Mesendoderm (in vitro differentiated cells): ENCODE measurements at regions not wholly inside any gene's neighbourhood (a gene's known extent, or its start where the extent isn't known, plus 50 kb on each side); places are given as distances from the start of the nearest gene placed in this dataset.

ENCODE experiments used
- DNase-seq: peaks from one replicate; pipeline ENCODE4 v3.0.0; 2013
- H2AK5ac ChIP-seq: 2 replicates; pipeline ENCODE4 v1.6.1; 2013; ENCODE audit warnings: low read length, inconsistent platforms
- H2BK120ac ChIP-seq: 2 replicates; pipeline ENCODE4 v1.6.1; 2013; ENCODE audit warnings: low read depth, mild to moderate bottlenecking, low read length, moderate library complexity, mixed read lengths
- H2BK15ac ChIP-seq: replicated peaks from 2 replicates; pipeline ENCODE4 v1.6.1; 2013; ENCODE audit warnings: low read depth, mild to moderate bottlenecking, moderate library complexity
- H2BK5ac ChIP-seq: 2 replicates; pipeline ENCODE4 v1.6.1; 2013; ENCODE audit warnings: low read length, inconsistent platforms
- H3K18ac ChIP-seq: 2 replicates; pipeline ENCODE4 v1.6.1; 2013; ENCODE audit warnings: mild to moderate bottlenecking, low read length, mixed read lengths
- H3K23ac ChIP-seq: one replicate; pipeline ENCODE4 v1.6.1; 2013; ENCODE audit warnings: low read length
- H3K27ac ChIP-seq: 2 replicates; pipeline ENCODE4 v1.5.1; 2013; ENCODE audit warnings: low read depth, mild to moderate bottlenecking, inconsistent platforms, low read length, moderate library complexity
- H3K27me3 ChIP-seq: 2 replicates; pipeline ENCODE4 v1.6.1; 2013; ENCODE audit warnings: low read length, control low read depth, mild to moderate bottlenecking, inconsistent platforms; ENCODE audit not compliant: insufficient read depth, poor library complexity
- H3K36me3 ChIP-seq: 2 replicates; pipeline ENCODE4 v1.6.1; 2013; ENCODE audit warnings: low read length, inconsistent platforms; ENCODE audit not compliant: control insufficient read depth, insufficient read depth
- H3K4ac ChIP-seq: one replicate; pipeline ENCODE4 v1.6.1; 2013; ENCODE audit warnings: low read depth, mild to moderate bottlenecking, low read length, moderate library complexity
- H3K4me1 ChIP-seq: 2 replicates; pipeline ENCODE4 v1.6.1; 2013; ENCODE audit warnings: low read depth, low read length, inconsistent platforms; ENCODE audit not compliant: control insufficient read depth
- H3K4me2 ChIP-seq: 2 replicates; pipeline ENCODE4 v1.6.1; 2013; ENCODE audit warnings: low read length
- H3K4me3 ChIP-seq: 2 replicates; pipeline ENCODE4 v1.5.1; 2013; ENCODE audit warnings: mild to moderate bottlenecking, low read length
- H3K56ac ChIP-seq: one replicate; pipeline ENCODE4 v1.6.1; 2013; ENCODE audit warnings: low read length
- H3K79me1 ChIP-seq: 2 replicates; pipeline ENCODE4 v1.6.1; 2013; ENCODE audit warnings: low read length, inconsistent platforms
- H3K79me2 ChIP-seq: 2 replicates; pipeline ENCODE4 v1.6.1; 2013; ENCODE audit warnings: mild to moderate bottlenecking, low read length; ENCODE audit not compliant: control insufficient read depth, insufficient read depth
- H3K9ac ChIP-seq: 2 replicates; pipeline ENCODE4 v1.6.1; 2013; ENCODE audit warnings: low read length, inconsistent platforms
- H4K5ac ChIP-seq: one replicate; pipeline ENCODE4 v1.6.1; 2013; ENCODE audit warnings: low read length
- H4K8ac ChIP-seq: one replicate; pipeline ENCODE4 v1.6.1; 2013; ENCODE audit warnings: low read depth, mild to moderate bottlenecking, control low read depth, low read length, moderate library complexity
- WGBS: extraction: QIAGEN DNeasy Blood & Tissue Kit; methylation state at CpG from one replicate; pipeline ENCODE4 v1.1.7; 2013; ENCODE audit warnings: low lambda C conversion rate, missing lambda C conversion rate; ENCODE audit not compliant: insufficient coverage; ENCODE audit errors: extremely low coverage; 5-methylcytosine and 5-hydroxymethylcytosine counted together

DNA sequence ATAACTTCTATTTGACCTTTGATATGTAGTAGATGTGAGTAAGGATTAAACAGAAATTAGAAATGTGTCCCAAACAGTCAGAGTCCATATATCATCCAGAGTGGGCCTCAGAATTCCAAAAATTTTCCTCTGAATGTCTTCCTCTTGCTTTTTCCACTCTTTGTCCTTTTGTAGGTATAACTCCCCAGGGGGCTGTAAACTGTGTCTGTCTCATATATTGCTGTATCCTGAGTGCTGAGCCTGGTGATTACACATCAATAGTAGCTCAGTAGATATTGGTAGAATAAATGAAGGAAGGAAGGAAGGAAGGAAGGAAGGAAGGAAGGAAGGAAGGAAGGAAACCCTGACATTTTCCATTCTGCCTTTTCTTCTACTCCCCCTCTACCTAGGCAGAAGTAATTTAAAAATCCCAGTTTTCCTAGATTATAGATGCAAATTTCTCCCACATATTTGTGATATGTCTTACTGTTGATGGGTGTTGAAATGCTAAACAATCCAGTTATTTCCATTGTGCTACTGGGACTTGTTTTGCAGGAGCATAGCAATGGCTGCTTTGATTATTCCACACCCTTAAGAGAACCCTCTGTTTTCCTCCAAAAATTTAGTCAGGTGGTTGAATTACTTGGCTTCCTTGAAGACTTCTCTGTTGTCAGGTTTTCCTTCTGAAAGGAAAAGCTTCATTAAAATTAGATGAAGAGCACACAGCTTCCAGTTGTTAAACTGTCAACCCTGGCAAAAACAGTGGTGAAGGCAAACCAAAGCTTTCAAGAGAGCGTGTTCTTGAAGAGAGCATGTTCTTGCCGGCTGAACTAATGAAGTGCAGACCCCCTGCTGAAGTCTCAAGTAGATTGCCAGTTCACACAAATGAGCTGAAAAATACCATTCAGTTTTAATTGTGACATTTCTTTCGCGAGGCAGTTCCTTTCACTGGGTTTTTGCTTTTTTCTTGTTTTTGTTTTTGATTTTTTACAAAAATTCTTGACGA, 147.8 kb downstream of the KCNE4 start:
- H4K8ac ChIP-seq = no peak overlapping the region
- H3K23ac ChIP-seq = no peak overlapping the region
- H3K4me3 ChIP-seq = no peak overlapping the region

DNA sequence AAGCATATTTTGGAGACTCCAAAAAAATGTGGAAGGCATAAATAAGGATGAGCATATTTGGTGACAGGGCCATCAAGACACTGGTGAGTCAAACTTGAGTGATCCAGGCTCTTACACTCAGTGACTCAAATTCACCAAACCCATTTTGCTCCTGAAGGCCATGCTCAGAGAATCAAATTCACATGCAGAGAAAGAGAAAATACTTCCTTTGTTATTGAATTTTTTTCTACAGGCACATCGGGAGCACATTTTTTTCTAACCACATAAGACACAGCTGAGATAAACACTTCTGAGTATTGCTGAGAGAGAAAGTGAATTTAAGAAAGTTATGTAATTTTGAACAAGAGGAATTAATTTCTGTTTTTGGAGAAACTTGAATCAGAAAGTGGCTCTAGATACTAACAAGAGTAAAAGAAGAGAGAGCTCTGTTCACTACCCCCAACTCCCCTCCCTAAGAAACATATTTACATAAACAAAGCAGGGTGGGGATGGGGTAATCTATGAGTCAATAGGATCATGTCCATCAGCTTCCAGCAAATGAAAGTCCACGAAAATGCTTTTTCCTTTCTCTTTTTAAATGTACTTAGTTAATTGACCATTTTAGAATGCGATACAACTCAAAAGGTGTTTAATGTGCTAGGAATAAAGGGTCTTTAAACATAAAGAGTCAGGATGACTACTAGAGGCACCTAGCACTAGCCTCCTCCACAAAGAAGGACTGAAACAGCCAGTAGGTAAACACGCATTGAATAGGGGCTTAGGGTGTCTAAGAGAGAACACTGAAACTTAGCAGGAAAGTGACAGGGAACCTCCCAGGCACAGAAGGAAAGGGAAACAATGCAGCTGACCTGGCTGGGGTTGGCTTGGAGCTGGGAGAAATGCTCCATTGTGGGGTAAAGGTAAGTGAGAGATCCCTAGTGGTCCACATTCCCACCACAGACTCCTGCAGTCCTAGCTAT, 152.3 kb downstream of the KCNE4 start:
- WGBS = no CpG with 5 or more reads among the region's 4 CpGs
- no peak overlapping the region for H3K4me3 ChIP-seq
- no peak overlapping the region for H3K4ac ChIP-seq
- no peaks in the 10 kb centered on the region for H3K79me2 ChIP-seq
- no peak overlapping the region for H4K8ac ChIP-seq
- H3K23ac ChIP-seq = no peak overlapping the region
- no peak overlapping the region for H3K18ac ChIP-seq
- H3K27me3 ChIP-seq = no peaks in the 10 kb centered on the region
- no peaks in the 10 kb centered on the region for H3K36me3 ChIP-seq
- H2AK5ac ChIP-seq = no peak overlapping the region
- no peak overlapping the region for H2BK15ac ChIP-seq
- no peak overlapping the region for H3K4me2 ChIP-seq
- H3K79me1 ChIP-seq = no peaks in the 10 kb centered on the region
- H3K56ac ChIP-seq = no peak overlapping the region
- no peak overlapping the region for H4K5ac ChIP-seq
- H3K4me1 ChIP-seq = no peaks in the 10 kb centered on the region
- DNase-seq = no peak
- H2BK120ac ChIP-seq = no peak overlapping the region
- H3K9ac ChIP-seq = no peak overlapping the region
- H3K27ac ChIP-seq = no peak overlapping the region
- no peak overlapping the region for H2BK5ac ChIP-seq

More for the DNA sequence above, 147.8 kb downstream of the KCNE4 start:
- Histone ChIP-seq H3K56ac (no peak overlapping the region), H3K79me2 (no peaks in the 10 kb centered on the region), H2BK5ac (no peak overlapping the region), H3K27ac (no peak overlapping the region), H2BK15ac (no peak overlapping the region), H3K27me3 (no peaks in the 10 kb centered on the region), H3K4me1 (no peaks in the 10 kb centered on the region), H3K4me2 (no peak overlapping the region), H2AK5ac (no peak overlapping the region), H2BK120ac (no peak overlapping the region), H3K18ac (no peak overlapping the region), H4K5ac (no peak overlapping the region), H3K9ac (no peak overlapping the region), H3K36me3 (no peaks in the 10 kb centered on the region), H3K4ac (no peak overlapping the region), H3K79me1 (no peaks in the 10 kb centered on the region)
- DNase-seq = no peak
- no CpG with 5 or more reads among the region's 5 CpGs for WGBS

DNA sequence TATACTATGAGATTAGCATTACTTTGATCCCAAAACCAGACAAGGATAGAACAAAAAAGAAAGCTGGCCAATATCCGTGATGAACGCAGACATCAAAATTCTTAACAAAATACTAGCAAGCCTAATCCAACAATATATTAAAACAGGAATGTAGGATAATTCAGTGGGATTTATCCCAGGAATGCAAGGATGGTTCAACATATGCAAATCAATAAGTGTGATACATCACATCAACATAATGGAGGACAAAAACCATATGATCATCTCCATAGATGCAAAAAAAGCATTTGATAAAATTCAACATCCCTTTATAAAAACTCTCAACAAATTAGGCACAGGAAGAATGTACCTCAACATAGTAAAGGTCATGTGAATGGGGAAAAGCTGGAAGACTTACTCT, 158.5 kb downstream of the KCNE4 start:
- Histone ChIP-seq H2BK15ac (no peak overlapping the region), H3K4ac (no peak overlapping the region), H2BK5ac (no peak overlapping the region), H3K79me1 (no peaks in the 10 kb centered on the region), H4K5ac (no peak overlapping the region), H3K56ac (no peak overlapping the region), H3K23ac (no peak overlapping the region), H2BK120ac (no peak overlapping the region), H3K4me1 (no peaks in the 10 kb centered on the region), H2AK5ac (no peak overlapping the region), H3K27me3 (no peaks in the 10 kb centered on the region), H3K4me3 (no peak overlapping the region), H4K8ac (no peak overlapping the region), H3K4me2 (no peak overlapping the region), H3K79me2 (no peaks in the 10 kb centered on the region), H3K9ac (no peak overlapping the region), H3K36me3 (no peaks in the 10 kb centered on the region), H3K18ac (no peak overlapping the region), H3K27ac (no peak overlapping the region)
- no CpG with 5 or more reads among the region's 2 CpGs for WGBS
- no peak for DNase-seq

DNA sequence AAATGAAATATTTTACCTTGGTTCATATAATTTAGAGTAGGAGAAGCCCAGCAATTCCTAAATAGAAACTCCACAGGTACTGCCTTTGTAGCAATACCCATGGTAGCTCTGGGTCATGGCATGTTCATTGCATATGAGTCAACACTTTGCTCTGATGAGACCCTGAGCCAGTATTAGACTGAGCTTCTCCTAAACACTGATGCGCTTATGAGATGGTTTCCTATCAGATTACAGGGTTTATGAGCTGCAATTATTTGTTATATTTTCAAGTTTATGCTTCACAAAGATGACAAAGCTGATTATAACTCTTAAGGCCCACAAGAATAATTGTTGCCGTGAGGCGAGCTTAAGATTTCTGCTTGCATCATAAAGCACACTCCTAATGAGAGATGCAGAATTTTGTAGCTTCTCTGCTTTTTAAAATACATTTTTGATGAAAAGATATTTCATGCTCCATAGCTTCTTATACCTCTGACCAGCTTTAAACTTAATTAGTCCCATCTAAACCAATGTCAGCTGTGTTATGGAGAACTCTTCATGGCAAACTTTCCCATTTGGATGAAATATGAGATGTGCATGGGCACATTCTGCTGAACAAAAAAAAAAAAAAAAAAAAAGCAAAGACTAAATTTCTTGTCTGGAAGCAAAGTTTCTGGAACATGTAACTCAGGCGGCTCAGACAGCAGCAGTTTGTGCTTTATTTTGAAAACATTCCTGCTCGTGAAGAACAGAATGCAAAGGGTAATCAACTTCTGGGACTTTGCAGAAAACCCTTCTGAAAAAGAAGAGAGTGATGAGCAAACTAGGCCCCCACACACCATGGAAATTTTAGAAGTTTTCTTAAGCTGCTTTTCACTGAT, 162.6 kb downstream of the KCNE4 start:
- Histone ChIP-seq H3K79me1 (no peaks in the 10 kb centered on the region), H2BK5ac (no peak overlapping the region), H2BK15ac (no peak overlapping the region), H3K56ac (no peak overlapping the region), H2AK5ac (no peak overlapping the region), H3K4me3 (no peak overlapping the region), H3K79me2 (no peaks in the 10 kb centered on the region), H3K18ac (no peak overlapping the region), H4K5ac (no peak overlapping the region), H3K23ac (no peak overlapping the region), H3K4me1 (no peaks in the 10 kb centered on the region), H3K36me3 (no peaks in the 10 kb centered on the region), H3K4me2 (no peak overlapping the region), H4K8ac (no peak overlapping the region), H3K27ac (no peak overlapping the region), H2BK120ac (no peak overlapping the region), H3K4ac (no peak overlapping the region), H3K27me3 (no peaks in the 10 kb centered on the region), H3K9ac (no peak overlapping the region)
- no CpG with 5 or more reads among the region's 5 CpGs for WGBS
- DNase-seq = no peak

DNA sequence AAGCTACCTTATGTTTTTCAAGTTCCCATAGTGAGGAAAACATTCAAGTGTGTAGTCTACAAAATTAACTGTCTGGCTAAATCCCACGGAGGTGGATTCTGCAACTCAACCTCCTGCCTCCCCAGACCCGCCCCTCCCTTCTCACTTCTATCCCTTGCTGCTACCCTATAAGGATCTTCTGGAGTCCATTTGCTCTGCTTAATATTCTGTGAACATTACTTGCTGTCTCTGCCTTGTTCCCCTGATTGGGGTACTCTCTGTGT, 163.2 kb downstream of the KCNE4 start:
- Histone ChIP-seq H3K4ac (no peak overlapping the region), H3K9ac (no peak overlapping the region), H3K4me2 (no peak overlapping the region), H3K18ac (no peak overlapping the region), H3K27me3 (no peaks in the 10 kb centered on the region), H3K79me2 (no peaks in the 10 kb centered on the region), H3K56ac (no peak overlapping the region), H3K79me1 (no peaks in the 10 kb centered on the region), H2BK120ac (no peak overlapping the region), H3K4me3 (no peak overlapping the region), H2BK5ac (no peak overlapping the region), H3K4me1 (no peaks in the 10 kb centered on the region), H3K36me3 (no peaks in the 10 kb centered on the region), H4K8ac (no peak overlapping the region), H4K5ac (no peak overlapping the region), H3K23ac (no peak overlapping the region), H2BK15ac (no peak overlapping the region), H2AK5ac (no peak overlapping the region), H3K27ac (no peak overlapping the region)
- no peak for DNase-seq
- no CpG with 5 or more reads among the region's 2 CpGs for WGBS
